SK-N-SH (cell line): ENCODE measurements at regions not wholly inside any gene's neighbourhood (a gene's known extent, or its start where the extent isn't known, plus 50 kb on each side); places are given as distances from the start of the nearest gene placed in this dataset.

Experiments
- CTCF ChIA-PET: fragments of 300-600, 350-600 bp; formaldehyde crosslinking; extraction: SDS; loops from one replicate; lab custom pipeline; 2021; lab: Yijun Ruan, JAX
- POLR2A ChIA-PET: fragments of 350-600 bp; sonication (Branson Sonifier 250); formaldehyde crosslinking; extraction: SDS; loops from one replicate; lab custom pipeline; 2020; ENCODE audit warnings: antibody characterized with exemption, inconsistent platforms; lab: Yijun Ruan, JAX
- DNase-seq: peaks from one replicate; pipeline ENCODE4 v3.0.0; 2012
- H2AFZ ChIP-seq: fragments of 200-600 bp; sonication (generic); 2 replicates; pipeline ENCODE4 v1.8.1; 2016; ENCODE audit warnings: antibody characterized with exemption, mild to moderate bottlenecking, low read depth
- H3F3A ChIP-seq: fragments of 200-600 bp; sonication (generic); replicated peaks from 2 replicates; pipeline ENCODE3; 2016; ENCODE audit warnings: antibody characterized with exemption, mild to moderate bottlenecking; ENCODE audit not compliant: insufficient read depth
- H3K27ac ChIP-seq, 2 experiments: fragments of 200-500 bp in 1 of 2; fragments of 200-600 bp in 1 of 2; sonication (Bioruptor generic) in 1 of 2; sonication (generic), shearing (Covaris generic) in 1 of 2; 2 replicates each; pipeline versions ENCODE4 v1.5.1 to v1.6.1; 2014 to 2016; ENCODE audit warnings: low read depth in 2 of 2, inconsistent platforms in 1 of 2, low read length in 1 of 2, mild to moderate bottlenecking in 1 of 2, mixed read lengths in 1 of 2
- H3K27me3 ChIP-seq: fragments of 200-600 bp; sonication (generic), shearing (Covaris generic); 2 replicates; pipeline ENCODE4 v1.6.1; 2016; ENCODE audit warnings: mixed run types; ENCODE audit not compliant: insufficient read depth
- H3K36me3 ChIP-seq, 2 experiments: fragments of 200-500 bp in 1 of 2; fragments of 200-600 bp in 1 of 2; sonication (Bioruptor generic) in 1 of 2; sonication (generic) in 1 of 2; replicated peaks in 1 of 2; 2 replicates each; pipeline versions ENCODE3 to v1.5.1; 2014 to 2016; ENCODE audit warnings: low read length in 1 of 2, mild to moderate bottlenecking in 1 of 2; ENCODE audit not compliant: insufficient read depth in 2 of 2, control insufficient read depth in 1 of 2
- H3K4me1 ChIP-seq, 2 experiments: fragments of 200-500 bp in 1 of 2; fragments of 200-600 bp in 1 of 2; sonication (Bioruptor generic) in 1 of 2; sonication (generic), shearing (Covaris generic) in 1 of 2; 2 replicates each; pipeline versions ENCODE4 v1.5.1 to v1.6.1; 2014 to 2016; ENCODE audit warnings: low read depth in 1 of 2, low read length in 1 of 2, mixed run types in 1 of 2; ENCODE audit not compliant: insufficient read depth in 2 of 2, control insufficient read depth in 1 of 2
- H3K4me2 ChIP-seq: fragments of 200-600 bp; sonication (generic), shearing (Covaris generic); 2 replicates; pipeline ENCODE4 v1.6.1; 2017; ENCODE audit warnings: mixed run types
- H3K4me3 ChIP-seq, 2 experiments: fragments of 200-500 bp in 1 of 2; fragments of 200-600 bp in 1 of 2; sonication (Bioruptor generic) in 1 of 2; sonication (generic), shearing (Covaris generic) in 1 of 2; 2 replicates each; pipeline versions ENCODE4 v1.5.1 to v1.8.1; 2014 to 2016; ENCODE audit warnings: low read depth in 2 of 2, inconsistent platforms in 1 of 2, low read length in 1 of 2, mild to moderate bottlenecking in 1 of 2, mixed read lengths in 1 of 2, moderate library complexity in 1 of 2
- H3K79me2 ChIP-seq: fragments of 200-600 bp; sonication (generic); 2 replicates; pipeline ENCODE4 v1.8.1; 2017; ENCODE audit warnings: mild to moderate bottlenecking; ENCODE audit not compliant: insufficient read depth
- H3K9ac ChIP-seq: fragments of 200-600 bp; sonication (generic); 2 replicates; pipeline ENCODE4 v1.6.1; 2017; ENCODE audit warnings: mixed run types
- H3K9me2 ChIP-seq: fragments of 200-600 bp; sonication (generic); 2 replicates; pipeline ENCODE4 v1.6.1; 2017; ENCODE audit warnings: mixed run types
- H3K9me3 ChIP-seq: fragments of 200-600 bp; sonication (generic); 2 replicates; pipeline ENCODE4 v1.6.1; 2017; ENCODE audit warnings: mixed run types, mild to moderate bottlenecking, moderate library complexity
- H4K20me1 ChIP-seq: fragments of 200-600 bp; sonication (generic); 2 replicates; pipeline ENCODE4 v1.6.1; 2017; ENCODE audit warnings: mild to moderate bottlenecking, mixed run types; ENCODE audit not compliant: insufficient read depth
- CHD2 ChIP-seq: fragments of 150-350 bp; IDR thresholded peaks from 2 replicates; pipeline ENCODE4 v1.6.1; 2018; ENCODE audit warnings: low read length; ENCODE audit not compliant: partially characterized antibody
- ELF1 ChIP-seq: IDR thresholded peaks from 2 replicates; pipeline ENCODE4 v1.4.0; 2012
- EP300 ChIP-seq, 2 experiments: IDR thresholded peaks; 2 replicates each; pipeline versions ENCODE4 v1.4.0 to v1.6.1; 2012; ENCODE audit warnings: borderline replicate concordance in 1 of 2, low read depth in 1 of 2, low read length in 1 of 2
- EZH2phosphoT487 ChIP-seq: fragments of 200-600 bp; sonication (generic); IDR thresholded peaks from 2 replicates; pipeline ENCODE4 v1.6.1; 2017; ENCODE audit warnings: low read depth, mixed run types, mild to moderate bottlenecking, antibody characterized with exemption, moderate library complexity, borderline replicate concordance
- FOSL2 ChIP-seq: IDR thresholded peaks from 2 replicates; pipeline ENCODE4 v1.4.0; 2012; ENCODE audit warnings: low read depth, mild to moderate bottlenecking, moderate library complexity, borderline replicate concordance
- GABPA ChIP-seq: IDR thresholded peaks from 2 replicates; pipeline ENCODE4 v1.4.0; 2012; ENCODE audit warnings: low read depth, mild to moderate bottlenecking
- IRF3 ChIP-seq: fragments of 150-350 bp; IDR thresholded peaks from 2 replicates; pipeline ENCODE4 v1.6.1; 2016; ENCODE audit warnings: mild to moderate bottlenecking, low read depth, low read length
- JUND ChIP-seq: IDR thresholded peaks from 2 replicates; pipeline ENCODE4 v1.4.0; 2012
- NFIC ChIP-seq: IDR thresholded peaks from 2 replicates; pipeline ENCODE4 v1.4.0; 2012; ENCODE audit warnings: borderline replicate concordance
- NRF1 ChIP-seq: IDR thresholded peaks from 2 replicates; pipeline ENCODE4 v1.6.1; 2012; ENCODE audit warnings: low read depth, mild to moderate bottlenecking, low read length
- POLR2AphosphoS5 ChIP-seq: IDR thresholded peaks from 2 replicates; pipeline ENCODE4 v1.6.1; 2012; ENCODE audit warnings: low read depth, low read length
- RCOR1 ChIP-seq: fragments of 150-350 bp; IDR thresholded peaks from 2 replicates; pipeline ENCODE4 v1.6.1; 2017; ENCODE audit warnings: antibody characterized with exemption, low read length
- REST ChIP-seq: IDR thresholded peaks from 2 replicates; pipeline ENCODE4 v1.6.1; 2012; ENCODE audit warnings: mild to moderate bottlenecking, low read depth, low read length, moderate library complexity
- RFX5 ChIP-seq: IDR thresholded peaks from 2 replicates; pipeline ENCODE4 v1.6.1; 2012; ENCODE audit warnings: mild to moderate bottlenecking, improper control_type of control experiment, low read length
- SIN3A ChIP-seq: IDR thresholded peaks from 2 replicates; pipeline ENCODE4 v1.6.1; 2012; ENCODE audit warnings: low read depth, mild to moderate bottlenecking, low read length, moderate library complexity, borderline replicate concordance
- SMC3 ChIP-seq: IDR thresholded peaks from 2 replicates; pipeline ENCODE4 v1.6.1; 2012; ENCODE audit warnings: low read depth, low read length, improper control_type of control experiment
- TAF1 ChIP-seq: IDR thresholded peaks from 2 replicates; pipeline ENCODE4 v1.6.1; 2012; ENCODE audit warnings: low read depth, mild to moderate bottlenecking, low read length, moderate library complexity, borderline replicate concordance
- YY1 ChIP-seq: IDR thresholded peaks from 2 replicates; pipeline ENCODE4 v1.4.0; 2012; ENCODE audit warnings: low read depth, mild to moderate bottlenecking

GRCh38 chr4:23058165-23058776 is 365.5 kb downstream of the GBA3 start:
- DNase-seq = no peak
- Histone ChIP-seq H3F3A (no peaks in the 10 kb centered on the region), H3K4me3 (no peak overlapping the region), H3K9me2 (no peaks in the 10 kb centered on the region), H2AFZ (no peak overlapping the region), H3K79me2 (no peaks in the 10 kb centered on the region), H3K4me1 (no peaks in the 10 kb centered on the region), H3K9me3 (no peaks in the 10 kb centered on the region), H4K20me1 (no peaks in the 10 kb centered on the region), H3K36me3 (no peaks in the 10 kb centered on the region), H3K27ac (no peak overlapping the region), H3K9ac (no peak overlapping the region), H3K4me2 (no peak overlapping the region), H3K27me3 (no peaks in the 10 kb centered on the region)
- no peak for TF ChIP-seq NRF1
- no peak for TF ChIP-seq IRF3
- TF ChIP-seq SMC3 = no peak
- TF ChIP-seq SIN3A = no peak
- TF ChIP-seq RFX5 = no peak
- ChIA-PET CTCF (no interaction called here), POLR2A (no interaction called here)

- Histone ChIP-seq H3K9me2 (no peaks in the 10 kb centered on the region), H3K4me2 (no peak overlapping the region), H3F3A (no peaks in the 10 kb centered on the region), H3K36me3 (no peaks in the 10 kb centered on the region), H3K79me2 (no peaks in the 10 kb centered on the region), H3K4me1 (no peaks in the 10 kb centered on the region), H3K9me3 (no peaks in the 10 kb centered on the region), H4K20me1 (no peaks in the 10 kb centered on the region), H3K27me3 (no peaks in the 10 kb centered on the region), H3K4me3 (no peak overlapping the region), H3K27ac (no peak overlapping the region), H2AFZ (no peak overlapping the region), H3K9ac (no peak overlapping the region)
- ChIA-PET CTCF (no interaction called here), POLR2A (no interaction called here)
- DNase-seq = no peak
- TF ChIP-seq FOSL2 (no peak), EZH2phosphoT487 (no peak), JUND (no peak), ELF1 (no peak), NRF1 (no peak), CHD2 (no peak), POLR2AphosphoS5 (no peak), RCOR1 (no peak), EP300 (IDR thresholded peaks at IDR 0.05; ENCODE audit: borderline replicate concordance in 1 of 2, low read depth in 1 of 2, low read length in 1 of 2) (no peak), GABPA (no peak), YY1 (no peak), REST (no peak), TAF1 (no peak), NFIC (no peak)
Observed at GRCh38 chr4:23041501-23041900, 348.8 kb downstream of the GBA3 start.
